Erythroblast (primary cell): ENCODE measurements at regions not wholly inside any gene's neighbourhood (a gene's known extent, or its start where the extent isn't known, plus 50 kb on each side); places are given as distances from the start of the nearest gene placed in this dataset.

Experiments
- DNase-seq, 2 experiments: peaks; one replicate each; lab custom pipeline; 2025; lab: John Stamatoyannopoulos, UW
- GATA1 ChIP-seq: IDR thresholded peaks from 2 replicates; pipeline ENCODE4 v1.6.1; 2011; ENCODE audit warnings: low read depth, mild to moderate bottlenecking, control low read depth, low read length, moderate library complexity
- POLR2A ChIP-seq: IDR thresholded peaks from 2 replicates; pipeline ENCODE4 v1.6.1; 2011; ENCODE audit warnings: mild to moderate bottlenecking, low read length

DNA sequence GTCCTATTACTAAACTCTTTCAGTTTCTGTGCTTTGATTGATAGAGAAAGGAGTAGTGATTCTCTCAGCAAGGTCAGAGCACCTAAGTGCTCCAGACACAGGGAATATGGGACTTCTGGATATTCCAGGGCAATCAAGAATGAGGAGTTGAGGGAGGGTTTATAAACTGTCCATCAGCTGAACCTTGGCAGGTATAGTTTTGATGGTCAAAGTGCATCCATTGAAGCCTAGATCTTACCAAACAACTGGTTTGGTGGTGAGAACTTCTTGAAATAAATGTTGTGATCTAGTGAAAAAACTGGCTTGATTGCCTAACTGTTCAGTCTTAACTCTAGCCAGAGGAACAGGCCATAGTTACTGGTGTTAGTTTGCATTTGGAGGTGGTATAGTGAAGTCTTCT lies 207.0 kb upstream of the ONECUT1 start:
- TF ChIP-seq GATA1 (no peak), POLR2A (no peak)
- DNase-seq: no peak

DNA sequence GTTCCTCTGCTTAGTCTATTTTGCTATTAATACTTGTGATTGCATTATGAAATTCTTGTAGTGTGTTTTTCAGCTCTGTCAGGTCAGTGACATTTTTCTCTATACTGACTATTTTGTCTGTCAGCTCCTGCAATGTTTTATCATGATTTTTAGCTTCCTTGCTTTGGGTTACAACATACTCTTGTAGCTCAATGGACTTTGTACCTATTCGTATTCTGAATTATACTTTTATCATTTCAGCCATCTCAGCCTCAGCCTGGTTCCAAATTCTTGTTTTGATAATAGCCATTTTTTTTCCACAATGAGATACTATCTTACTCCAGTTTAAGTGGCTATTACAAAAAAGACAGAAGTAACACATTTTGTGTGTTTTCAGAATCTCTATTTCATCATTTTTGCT lies 204.2 kb upstream of the ONECUT1 start:
- no peak for DNase-seq

DNA sequence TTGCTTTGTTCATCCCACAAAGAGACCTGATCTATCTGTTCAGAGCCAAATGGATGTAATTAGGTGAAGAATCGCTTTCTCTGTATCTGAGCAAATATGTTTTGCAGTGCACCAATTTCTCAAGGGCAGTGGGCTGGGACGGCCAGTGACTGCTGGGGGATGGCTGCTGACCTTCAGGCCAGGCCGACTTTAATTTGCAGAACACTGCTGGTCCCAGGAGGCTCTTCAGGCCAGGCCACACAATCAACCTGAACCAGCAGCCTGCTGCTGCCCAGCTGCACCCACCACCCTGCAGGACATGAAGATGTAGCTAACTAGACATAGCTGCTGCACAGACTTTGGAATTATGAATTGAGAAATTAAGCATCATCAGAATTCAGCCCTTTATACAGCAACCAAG lies 194.4 kb upstream of the ONECUT1 start:
- TF ChIP-seq GATA1 (no peak), POLR2A (no peak)
- DNase-seq: no peak

More for the DNA sequence above, 204.2 kb upstream of the ONECUT1 start:
- TF ChIP-seq POLR2A (no peak), GATA1 (no peak)

DNA sequence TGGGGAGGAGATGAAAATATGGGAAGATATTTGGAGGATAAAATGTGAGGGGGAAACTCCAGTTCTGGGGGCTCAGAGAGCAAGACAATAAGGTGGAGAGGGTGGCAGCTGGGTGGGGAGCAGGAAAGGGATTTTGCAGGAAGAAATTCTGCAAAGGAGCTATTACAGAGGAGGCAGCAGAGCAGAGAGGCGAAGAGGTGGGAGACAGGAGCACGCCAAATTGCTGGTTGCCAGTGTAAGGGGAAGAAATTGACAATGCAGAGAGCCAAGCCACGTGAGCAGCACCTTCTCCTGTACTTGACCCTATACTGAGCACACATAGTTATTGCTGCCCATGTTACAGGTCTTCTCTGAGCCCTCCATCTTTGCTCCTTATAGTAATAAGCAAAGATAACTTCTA lies 190.3 kb upstream of the ONECUT1 start:
- TF ChIP-seq GATA1 (no peak), POLR2A (no peak)

DNA sequence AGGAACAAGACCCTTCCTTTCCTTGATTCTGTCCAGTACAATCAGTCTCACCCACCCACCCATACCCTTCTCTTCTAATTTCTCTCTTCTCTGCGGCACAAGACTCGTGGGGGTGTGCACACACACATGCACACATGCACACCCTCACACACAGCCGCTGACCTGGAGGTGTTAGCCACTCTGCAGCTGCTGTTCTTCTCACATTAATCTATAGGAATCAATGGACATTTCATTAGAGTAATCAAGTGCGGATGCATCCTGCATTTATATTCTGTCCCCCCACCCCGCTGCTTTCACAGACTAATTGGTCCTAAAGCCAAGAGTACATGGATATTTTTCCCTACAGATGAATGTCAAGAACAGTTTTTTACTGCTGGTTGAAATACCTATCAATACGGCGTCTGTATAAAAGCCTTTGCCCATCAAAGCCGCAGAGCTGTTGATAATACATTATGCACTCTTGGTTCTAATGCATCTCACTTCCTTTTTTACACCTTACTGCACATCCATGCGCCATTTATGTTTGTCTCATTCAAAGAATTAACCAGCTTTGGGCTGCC lies 186.5 kb upstream of the ONECUT1 start:
- no peak for DNase-seq
- TF ChIP-seq POLR2A (no peak), GATA1 (no peak)

More for the DNA sequence above, 190.3 kb upstream of the ONECUT1 start:
- no peak for DNase-seq

DNA sequence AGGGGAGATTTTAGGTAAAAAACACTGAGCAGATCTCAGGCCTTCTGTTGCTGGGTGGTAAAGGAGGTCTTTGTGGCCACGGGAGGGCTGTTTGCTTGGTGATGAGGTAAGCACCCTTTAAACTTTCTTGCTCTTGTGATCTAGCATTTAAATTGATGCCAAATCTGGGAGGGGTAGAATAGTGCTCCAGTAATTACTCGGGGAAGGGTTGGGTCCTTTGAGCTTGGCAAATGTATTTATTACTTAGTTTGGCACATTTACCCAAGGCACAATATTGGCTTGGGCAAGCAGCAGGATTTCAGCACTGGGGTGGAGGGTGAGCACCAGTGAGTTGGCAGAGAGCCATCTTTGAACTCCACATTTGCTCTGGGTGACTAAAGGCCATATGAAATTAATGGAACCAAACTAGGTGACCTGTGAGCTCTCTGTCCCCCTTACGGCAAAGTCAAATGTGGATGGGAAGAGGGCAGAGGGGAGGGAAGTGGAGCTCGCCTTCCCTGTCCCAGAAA lies 185.9 kb upstream of the ONECUT1 start:
- TF ChIP-seq GATA1: no peak
- no peak for TF ChIP-seq POLR2A
- DNase-seq: no peak

DNA sequence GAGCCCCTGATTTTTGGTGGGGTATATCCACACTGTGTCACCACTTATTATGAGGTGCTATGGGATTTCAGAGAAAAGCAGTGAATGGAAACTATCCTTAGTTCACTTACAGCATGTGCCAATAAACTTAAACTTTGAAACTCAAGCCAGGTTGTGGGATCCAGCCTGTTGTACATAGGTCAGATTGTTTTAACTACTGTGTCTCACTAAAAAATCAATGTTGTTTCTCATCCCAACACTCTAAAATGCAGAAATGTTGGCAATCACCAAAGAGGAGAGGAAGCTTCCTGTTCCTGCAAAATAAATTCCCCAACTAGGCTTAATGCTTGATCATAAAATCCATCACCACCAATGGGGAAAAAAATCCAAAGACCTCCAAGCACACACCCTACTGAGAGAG lies 173.7 kb upstream of the ONECUT1 start:
- TF ChIP-seq GATA1 (no peak), POLR2A (no peak)
- DNase-seq: no peak

DNA sequence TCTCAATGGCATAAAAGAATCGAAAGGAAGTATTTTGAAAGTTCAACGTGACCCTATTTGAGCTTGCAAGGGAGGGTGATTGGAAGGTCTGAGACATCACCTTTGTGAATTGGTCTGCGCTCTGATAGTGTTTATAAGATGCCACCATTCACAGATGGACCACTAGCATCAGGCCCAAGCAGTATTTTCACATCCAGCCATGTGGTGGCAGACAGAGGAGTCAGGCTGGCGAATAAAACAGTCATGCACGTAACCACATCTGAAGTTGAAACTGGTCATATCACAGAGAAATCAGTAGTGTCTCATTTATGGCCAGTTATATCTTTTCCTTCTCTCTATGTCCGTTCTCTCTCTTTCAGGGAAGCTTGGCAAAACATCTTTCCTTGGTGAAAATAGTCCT lies 170.1 kb upstream of the ONECUT1 start:
- DNase-seq: no peak
- no peak for TF ChIP-seq POLR2A

DNA sequence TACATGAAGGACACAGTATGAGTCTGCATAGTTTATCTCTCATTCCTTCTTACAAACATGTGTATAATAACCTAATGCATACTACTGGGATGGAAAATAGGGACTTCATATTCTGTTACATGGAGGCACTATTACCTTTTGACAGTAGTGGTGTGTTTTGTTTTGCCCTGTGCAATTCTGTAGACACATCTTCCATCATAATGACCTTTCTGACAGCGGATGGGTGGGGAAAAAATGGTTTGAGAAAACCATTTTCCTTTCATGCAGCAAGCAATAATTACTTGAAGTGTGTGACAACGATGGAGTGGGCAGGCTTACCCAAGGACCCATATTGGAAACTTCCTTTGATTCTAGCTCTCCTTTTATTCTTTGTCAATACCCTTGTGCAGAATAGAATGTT lies 153.6 kb upstream of the ONECUT1 start:
- no peak for DNase-seq
- TF ChIP-seq GATA1: no peak
- TF ChIP-seq POLR2A: no peak

DNA sequence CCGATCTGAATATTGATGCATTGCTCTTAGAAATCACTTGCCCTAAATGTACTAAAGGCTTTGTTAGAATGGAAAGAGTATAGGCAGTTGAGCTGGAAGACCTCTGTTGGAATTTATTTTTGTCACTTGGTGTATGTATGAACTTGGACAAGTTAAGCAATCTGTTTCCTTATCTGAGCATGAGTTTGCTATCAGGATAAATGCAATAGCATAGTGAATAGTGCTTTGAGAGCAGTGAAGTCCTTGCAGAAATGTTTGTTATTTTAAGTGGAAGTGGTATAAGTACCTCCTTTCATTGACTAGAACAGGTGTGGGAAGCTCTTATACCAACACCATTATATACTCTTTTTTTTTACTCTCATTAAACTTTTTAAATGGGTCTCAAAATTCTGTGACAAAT lies 146.4 kb upstream of the ONECUT1 start:
- TF ChIP-seq GATA1: no peak
- TF ChIP-seq POLR2A: no peak
- no peak for DNase-seq

DNA sequence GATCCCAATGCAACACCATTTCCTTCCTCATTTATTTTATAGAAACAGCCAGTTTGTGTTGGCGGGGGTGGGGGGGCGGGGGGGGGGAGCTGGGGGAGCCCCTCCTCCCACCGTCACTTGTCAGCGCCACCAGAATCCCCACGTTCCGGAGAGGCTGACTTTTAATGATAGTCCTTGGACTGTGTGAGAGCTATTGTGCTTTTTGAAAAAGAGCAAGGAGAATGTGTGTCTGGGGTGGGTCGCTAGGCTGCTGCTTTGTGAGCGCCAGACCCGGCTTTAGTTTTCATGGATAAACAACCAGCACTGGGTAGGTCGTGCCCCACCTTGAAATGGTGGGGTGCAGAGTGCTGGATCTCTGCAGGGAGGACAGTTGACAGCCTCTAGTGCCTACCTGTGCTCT lies 135.0 kb upstream of the ONECUT1 start:
- TF ChIP-seq GATA1: no peak
- no peak for TF ChIP-seq POLR2A
- no peak for DNase-seq

DNA sequence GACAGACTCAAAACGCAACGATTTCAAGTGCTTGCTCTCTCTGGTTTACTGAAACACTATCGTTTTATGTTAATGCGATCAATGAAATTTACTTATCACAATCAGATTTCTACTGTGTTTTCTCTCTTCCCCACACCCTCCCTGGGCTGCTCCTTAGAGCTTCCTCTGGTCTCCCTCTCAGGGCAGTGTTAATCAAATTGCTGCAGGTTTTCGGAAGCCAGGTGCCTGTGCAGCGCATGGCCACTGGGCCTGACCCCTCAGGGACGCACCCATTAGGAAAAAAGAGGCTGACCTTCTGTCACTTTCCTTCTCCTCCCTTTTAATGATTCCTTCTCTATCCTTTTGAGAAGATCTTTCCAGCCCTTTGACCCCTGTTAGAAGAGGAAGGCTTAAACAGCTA lies 134.5 kb upstream of the ONECUT1 start:
- TF ChIP-seq POLR2A (no peak), GATA1 (no peak)
- no peak for DNase-seq

DNA sequence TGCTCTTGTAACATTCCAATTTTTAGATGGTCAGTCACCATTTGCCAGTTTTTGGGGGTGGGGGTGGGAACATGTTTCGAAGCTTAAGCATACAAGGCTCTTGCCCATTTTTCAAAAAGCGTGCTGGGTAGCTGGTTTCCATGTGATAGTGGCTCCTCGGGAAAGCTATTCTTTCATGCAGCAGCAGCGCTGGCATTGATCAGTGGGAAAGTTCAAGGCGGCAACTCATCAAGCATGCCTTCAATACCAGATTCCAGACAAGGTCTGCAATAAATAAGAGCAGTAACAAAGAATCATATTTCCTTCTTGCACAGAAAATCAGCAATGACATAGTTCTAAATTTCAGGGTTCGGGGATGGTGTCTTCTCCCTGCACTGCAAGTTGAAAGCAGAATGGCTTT lies 133.5 kb upstream of the ONECUT1 start:
- no peak for DNase-seq
- TF ChIP-seq POLR2A: no peak
- no peak for TF ChIP-seq GATA1

DNA sequence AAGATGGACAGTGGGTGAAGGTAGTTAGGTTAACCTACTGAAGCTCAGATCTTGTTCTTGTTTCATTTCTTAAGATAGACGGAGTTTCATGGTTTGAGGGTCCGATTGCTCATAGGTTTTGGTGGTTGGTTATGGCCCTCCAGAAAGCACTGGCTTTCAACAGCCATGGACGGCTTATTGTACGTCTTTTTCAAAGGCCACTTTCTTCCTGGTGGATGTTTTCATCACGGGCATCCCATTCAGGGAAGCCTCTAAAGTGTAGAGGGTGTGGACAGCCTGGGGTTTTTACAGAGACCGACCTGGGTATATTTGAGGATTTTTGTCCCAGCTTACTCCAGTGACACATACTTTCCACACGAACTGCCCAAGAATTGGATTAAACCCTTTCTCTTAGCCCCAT lies 132.7 kb upstream of the ONECUT1 start:
- DNase-seq: no peak
- TF ChIP-seq POLR2A: no peak
- TF ChIP-seq GATA1: no peak

DNA sequence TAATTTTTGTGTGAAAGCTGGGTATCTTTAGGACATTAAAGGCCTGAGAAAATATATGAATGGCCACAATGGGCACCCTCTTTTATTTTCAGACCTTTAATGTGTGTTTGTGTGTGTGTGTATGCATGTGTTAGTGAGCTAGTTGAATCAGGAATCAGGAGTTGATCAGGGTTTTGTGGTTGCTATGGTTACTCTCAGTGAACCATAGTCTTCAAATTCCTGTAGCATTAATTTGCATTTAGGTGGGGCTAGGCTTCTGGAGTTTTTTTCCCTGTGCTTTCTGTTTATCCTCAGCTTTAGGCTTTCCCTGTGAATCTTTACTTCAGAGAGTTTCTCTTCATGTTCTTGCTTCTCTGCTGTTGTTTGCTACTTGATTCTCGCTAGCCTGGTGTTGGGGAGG lies 122.0 kb upstream of the ONECUT1 start:
- DNase-seq: no peak
- TF ChIP-seq POLR2A (no peak), GATA1 (no peak)
